Pancreas (tissue), 10 donors: ENCODE measurements at regions not wholly inside any gene's neighbourhood (a gene's known extent, or its start where the extent isn't known, plus 50 kb on each side); places are given as distances from the start of the nearest gene placed in this dataset.
A peak's percentile ranks its signal among the peaks of the same experiment; 100 is the strongest.

ENCODE experiments used
- ATAC-seq, 4 donors: fragments of 200-7000 bp; cut with Tn5 transposase; one replicate each; pipeline versions ENCODE4 v1.8.0 to v1.9.1; 2020; ENCODE audit warnings: mild to moderate bottlenecking in 4 of 4, moderate library complexity in 4 of 4
- DNase-seq, 6 donors: peaks; one replicate each; pipeline ENCODE4 v3.0.0-alpha.2; 2020
- FAIRE-seq: peaks from 2 replicates; lab custom pipeline; 2012; peaks lifted over from hg19 to GRCh38; lab: Jason Lieb, UNC
- H3K27ac ChIP-seq, 4 donors: fragments of 200-600 bp; sonication (generic); 1 replicate in 3 of 4; 2 replicates in 1 of 4; pipeline versions ENCODE4 v1.5.0 to v1.8.0; 2020
- H3K27me3 ChIP-seq, 4 donors: fragments of 200-600 bp; one replicate each; pipeline ENCODE4 v1.8.0; 2021
- H3K36me3 ChIP-seq, 3 donors: fragments of 200-600 bp; sonication (generic) in 1 of 3; one replicate each; pipeline versions ENCODE4 v1.5.0 to v1.8.0; 2020 to 2021
- H3K4me1 ChIP-seq, 3 donors: fragments of 200-600 bp; one replicate each; pipeline ENCODE4 v1.8.0; 2021
- H3K4me3 ChIP-seq, 4 donors: fragments of 200-600 bp; sonication (generic) in 2 of 4; one replicate each; pipeline versions ENCODE4 v1.5.0 to v1.8.0; 2020 to 2021
- H3K9me3 ChIP-seq, 4 donors: fragments of 200-600 bp; one replicate each; pipeline ENCODE4 v1.8.0; 2021
- CTCF ChIP-seq, 4 donors: fragments of 200-600 bp; sonication (generic) in 3 of 4; IDR thresholded peaks; one replicate each; pipeline versions ENCODE4 v1.5.0 to v1.8.0; 2021; ENCODE audit warnings: antibody characterized with exemption in 4 of 4
- WGBS, 2 donors: extraction: QIAGEN DNeasy Blood & Tissue Kit; methylation state at CpG; one replicate each; pipeline ENCODE4 v1.1.7; 2013; 5-methylcytosine and 5-hydroxymethylcytosine counted together
- intact Hi-C, 3 donors: fragments of 100-400 bp; cut with DNase I; formaldehyde crosslinking; loops; one replicate each; pipeline versions ENCODE4 v1.11.1 to v1.14.2; 2022
- donor health status: healthy with polysubstance abuse.
- donor health status: DM: no; HTN: no; CAD: no; lungs with moderate emphysema.
- donor health status: DM: no; HTN: no; CAD: no.
- donor health status: control.
- donor health status: control.
- donor health status: Bipolar disorder and iron deficiency.
- donor health status: DM: yes; HTN: yes; CAD: no.
- donor health status: DM: no; HTN: no; CAD: no.
- donor health status: DM: no; HTN: no; CAD: no.
- donor health status: DM: yes; HTN: yes; CAD: no.

- no peak overlapping the region for H3K4me3 ChIP-seq
- DNase-seq, result no peak
- FAIRE-seq, result no peak
- intact Hi-C loops, result no loop called here
- WGBS, 2 donors, result 33 to 41% methylated on average over 3 of the region's 3 CpGs
- H3K9me3 ChIP-seq, result no peaks in the 10 kb centered on the region
- H3K4me1 ChIP-seq, result no peaks in the 10 kb centered on the region
- no peak overlapping the region for H3K27ac ChIP-seq
- no peak for TF ChIP-seq CTCF (IDR thresholded peaks at IDR 0.05)
- no peaks in the 10 kb centered on the region for H3K36me3 ChIP-seq
- ATAC-seq, result no peak
- H3K27me3 ChIP-seq, result no peaks in the 10 kb centered on the region
Observed at GRCh38 chr17:22599322-22599721, 907.0 kb downstream of the KCNJ18 start.

GRCh38 chr17:22600644-22601298 is 908.4 kb downstream of the KCNJ18 start:
- Histone ChIP-seq H3K4me3 (no peak overlapping the region), H3K4me1 (no peaks in the 10 kb centered on the region), H3K27ac (no peak overlapping the region), H3K9me3 (no peaks in the 10 kb centered on the region), H3K27me3 (no peaks in the 10 kb centered on the region), H3K36me3 (no peaks in the 10 kb centered on the region)
- peak; percentile 13 for FAIRE-seq
- TF ChIP-seq CTCF (IDR thresholded peaks at IDR 0.05), result no peak
- no peak for DNase-seq
- intact Hi-C loops, result no loop called here
- no peak for ATAC-seq
- 28 to 38% methylated on average over 2 of the region's 2 CpGs for WGBS, 2 donors
